ENCODE measurements at regions not wholly inside any gene's neighbourhood (a gene's known extent, or its start where the extent isn't known, plus 50 kb on each side); places are given as distances from the start of the nearest gene placed in this dataset.

DNA sequence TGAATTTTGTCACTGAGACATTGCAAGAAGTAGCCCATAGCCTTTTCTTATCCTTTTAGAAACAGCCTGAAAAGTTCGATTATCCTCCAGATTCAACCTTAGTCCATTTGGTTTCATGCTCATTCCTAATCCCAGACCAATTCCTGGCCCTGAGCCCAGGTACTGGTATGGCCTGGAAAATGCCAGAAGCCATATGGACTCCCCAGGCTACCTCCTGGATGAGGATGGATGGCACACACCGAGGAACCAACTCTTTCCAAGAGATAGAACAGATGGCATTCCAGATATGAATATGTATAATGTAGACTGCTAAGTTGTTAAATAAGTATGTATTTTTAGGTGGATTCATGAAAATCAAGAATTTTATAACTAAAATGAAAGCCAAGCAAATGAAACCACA is 51.6 kb upstream of the SNAP25 start:
- no peaks in the 10 kb centered on the region for H3K4me1 Mint-ChIP-seq (ENCODE audit: low read depth)
- no peaks in the 10 kb centered on the region for H3K36me3 ChIP-seq (ENCODE audit: insufficient read depth, low read length)
- intact Hi-C loops (cut with DNase I, micrococcal nuclease): no loop called here
- H3K9me3 ChIP-seq (ENCODE audit: control insufficient read depth in 1 of 2, insufficient read depth in 1 of 2, low read length in 2 of 2): peaks cover 0 to 5% of the 10 kb centered on the region in 2 experiments
- peaks cover 7% of the 10 kb centered on the region for H3K9me3 Mint-ChIP-seq
- H3K4me3 Mint-ChIP-seq: no peak overlapping the region
- no peaks in the 10 kb centered on the region for H3K36me3 Mint-ChIP-seq (ENCODE audit: low read depth)
- H3K27ac Mint-ChIP-seq: no peak overlapping the region
- ATAC-seq (ENCODE audit: poor library complexity) (no peak), DNase-seq (no peak)
- peaks cover 25% of the 10 kb centered on the region for H3K27me3 Mint-ChIP-seq
- H3K4me1 ChIP-seq (ENCODE audit: insufficient read depth, low read length): peaks cover 2% of the 10 kb centered on the region
- H3K27me3 ChIP-seq (ENCODE audit: control insufficient read depth in 1 of 2, insufficient read depth in 2 of 2, low read length in 2 of 2): peaks cover 8 to 15% of the 10 kb centered on the region in 2 experiments
- ChIA-PET POLR2A (no interaction called here), CTCF (no interaction called here)
- no peak overlapping the region for H3K27ac ChIP-seq (ENCODE audit: low read depth in 1 of 2, low read length in 2 of 2)
- TF ChIP-seq, protein P1, sequence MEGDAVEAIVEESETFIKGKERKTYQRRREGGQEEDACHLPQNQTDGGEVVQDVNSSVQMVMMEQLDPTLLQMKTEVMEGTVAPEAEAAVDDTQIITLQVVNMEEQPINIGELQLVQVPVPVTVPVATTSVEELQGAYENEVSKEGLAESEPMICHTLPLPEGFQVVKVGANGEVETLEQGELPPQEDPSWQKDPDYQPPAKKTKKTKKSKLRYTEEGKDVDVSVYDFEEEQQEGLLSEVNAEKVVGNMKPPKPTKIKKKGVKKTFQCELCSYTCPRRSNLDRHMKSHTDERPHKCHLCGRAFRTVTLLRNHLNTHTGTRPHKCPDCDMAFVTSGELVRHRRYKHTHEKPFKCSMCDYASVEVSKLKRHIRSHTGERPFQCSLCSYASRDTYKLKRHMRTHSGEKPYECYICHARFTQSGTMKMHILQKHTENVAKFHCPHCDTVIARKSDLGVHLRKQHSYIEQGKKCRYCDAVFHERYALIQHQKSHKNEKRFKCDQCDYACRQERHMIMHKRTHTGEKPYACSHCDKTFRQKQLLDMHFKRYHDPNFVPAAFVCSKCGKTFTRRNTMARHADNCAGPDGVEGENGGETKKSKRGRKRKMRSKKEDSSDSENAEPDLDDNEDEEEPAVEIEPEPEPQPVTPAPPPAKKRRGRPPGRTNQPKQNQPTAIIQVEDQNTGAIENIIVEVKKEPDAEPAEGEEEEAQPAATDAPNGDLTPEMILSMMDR (IDR thresholded peaks at IDR 0.05): no peak
- H3K4me3 ChIP-seq (ENCODE audit: low read length): no peak overlapping the region

DNA sequence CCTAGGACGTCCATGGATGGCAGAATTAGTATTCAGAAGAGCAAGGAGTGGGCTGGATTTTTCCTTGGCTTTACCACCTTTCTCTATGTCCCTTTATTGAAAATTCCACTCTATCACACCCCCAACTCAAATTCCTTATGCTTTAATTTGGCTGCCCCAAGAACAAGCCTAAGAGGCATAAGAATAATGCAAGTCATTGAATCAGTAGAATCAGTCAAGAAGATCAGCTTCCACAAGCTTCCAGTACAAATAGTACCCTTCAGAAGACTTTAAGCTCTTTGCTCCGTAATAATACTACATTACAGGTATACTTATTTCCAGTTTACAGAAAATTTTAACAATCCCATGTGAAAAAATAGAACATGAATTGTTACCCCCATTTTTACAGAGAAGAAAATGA is 51.0 kb upstream of the SNAP25 start:
- no peak overlapping the region for H3K27ac Mint-ChIP-seq
- intact Hi-C loops (cut with DNase I, micrococcal nuclease): no loop called here
- H3K9me3 Mint-ChIP-seq: peaks cover 7% of the 10 kb centered on the region
- DNase-seq: no peak
- Histone ChIP-seq H3K4me1 (ENCODE audit: insufficient read depth, low read length) (peaks cover 7% of the 10 kb centered on the region), H3K36me3 (ENCODE audit: insufficient read depth, low read length) (no peaks in the 10 kb centered on the region), H3K9me3 (ENCODE audit: control insufficient read depth in 1 of 2, insufficient read depth in 1 of 2, low read length in 2 of 2) (peaks cover 0 to 5% of the 10 kb centered on the region in 2 experiments), H3K27ac (ENCODE audit: low read depth in 1 of 2, low read length in 2 of 2) (no peak overlapping the region), H3K27me3 (ENCODE audit: control insufficient read depth in 1 of 2, insufficient read depth in 2 of 2, low read length in 2 of 2) (peaks cover 14 to 19% of the 10 kb centered on the region in 2 experiments), H3K4me3 (ENCODE audit: low read length) (no peak overlapping the region)
- peaks cover 3% of the 10 kb centered on the region for H3K4me1 Mint-ChIP-seq (ENCODE audit: low read depth)
- ChIA-PET CTCF (no interaction called here), POLR2A (no interaction called here)
- no peak overlapping the region for H3K4me3 Mint-ChIP-seq
- H3K36me3 Mint-ChIP-seq (ENCODE audit: low read depth): no peaks in the 10 kb centered on the region
- H3K27me3 Mint-ChIP-seq: peaks cover 29% of the 10 kb centered on the region
- TF ChIP-seq, protein P1 (IDR thresholded peaks at IDR 0.05): no peak
- ATAC-seq (ENCODE audit: poor library complexity): no peak
